ENCODE measurements at regions not wholly inside any gene's neighbourhood (a gene's known extent, or its start where the extent isn't known, plus 50 kb on each side); places are given as distances from the start of the nearest gene placed in this dataset.

DNA sequence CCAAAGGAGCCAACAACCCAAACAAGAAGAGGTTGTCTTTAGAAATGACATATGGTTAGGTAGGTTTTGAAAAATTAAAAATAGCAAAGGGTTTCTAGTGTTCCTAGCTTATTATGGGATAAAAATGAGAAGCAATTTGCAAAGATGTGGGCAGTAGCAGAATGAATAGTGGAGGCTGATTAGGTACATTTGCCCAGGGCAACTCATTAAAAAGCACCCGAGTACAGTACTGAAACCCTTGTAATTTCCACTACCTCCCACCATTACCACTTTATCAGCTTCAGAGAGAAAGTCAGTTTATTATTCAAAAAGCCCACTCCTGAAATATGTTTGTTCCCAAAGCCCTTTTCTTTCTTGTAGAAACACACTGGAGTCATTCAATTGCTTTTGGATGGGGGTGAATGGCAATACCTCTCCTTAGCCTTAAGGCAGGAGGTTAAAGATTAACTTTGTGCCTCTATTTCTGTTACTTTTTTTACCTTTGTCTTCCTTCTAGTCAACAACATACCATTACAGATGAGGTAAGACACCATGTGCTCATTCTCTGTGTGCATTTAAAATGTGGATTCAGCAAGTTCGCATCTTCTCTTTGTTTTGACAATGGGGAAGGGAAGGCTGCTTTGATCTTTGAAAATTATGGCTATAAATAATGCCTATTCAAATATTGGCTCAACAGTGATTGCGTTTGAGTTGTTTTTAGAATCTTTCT is 353.8 kb upstream of the CASK start:
- Mint-ChIP-seq H3K27me3 (ENCODE audit: low read depth, unreplicated experiment) (no peaks in the 10 kb centered on the region), H3K36me3 (ENCODE audit: low read depth, unreplicated experiment) (no peaks in the 10 kb centered on the region), H3K9me3 (ENCODE audit: unreplicated experiment) (no peaks in the 10 kb centered on the region), H3K4me3 (ENCODE audit: unreplicated experiment) (no peak overlapping the region), H3K27ac (ENCODE audit: unreplicated experiment) (no peak overlapping the region), H3K4me1 (ENCODE audit: low read depth, unreplicated experiment) (no peaks in the 10 kb centered on the region)
- Histone ChIP-seq H3K27ac (ENCODE audit: low read depth, low read length) (no peak overlapping the region), H3K79me2 (ENCODE audit: insufficient read depth, low read length) (no peaks in the 10 kb centered on the region), H3K9ac (ENCODE audit: low read length) (no peak overlapping the region), H3K4me2 (ENCODE audit: low read length) (no peak overlapping the region), H3K4me1 (ENCODE audit: insufficient read depth, low read length) (no peaks in the 10 kb centered on the region), H4K20me1 (ENCODE audit: insufficient read depth, low read length) (no peaks in the 10 kb centered on the region), H2AFZ (ENCODE audit: low read depth, low read length) (no peak overlapping the region), H3K27me3 (ENCODE audit: insufficient read depth, low read length) (no peaks in the 10 kb centered on the region), H3K4me3 (ENCODE audit: insufficient read depth, low read depth, low read length) (no peak overlapping the region), H3K36me3 (ENCODE audit: insufficient read depth, low read length) (no peaks in the 10 kb centered on the region), H3K9me3 (ENCODE audit: insufficient read depth, low read depth, low read length) (no peaks in the 10 kb centered on the region)
- FAIRE-seq (no peak), DNase-seq (ENCODE audit: low read depth) (no peak)
- TF ChIP-seq CTCF (IDR thresholded peaks at IDR 0.05; ENCODE audit: insufficient read depth, low read depth, low read length) (no peak), EZH2 (IDR thresholded peaks at IDR 0.05; ENCODE audit: insufficient read depth, low read length) (no peak)

DNA sequence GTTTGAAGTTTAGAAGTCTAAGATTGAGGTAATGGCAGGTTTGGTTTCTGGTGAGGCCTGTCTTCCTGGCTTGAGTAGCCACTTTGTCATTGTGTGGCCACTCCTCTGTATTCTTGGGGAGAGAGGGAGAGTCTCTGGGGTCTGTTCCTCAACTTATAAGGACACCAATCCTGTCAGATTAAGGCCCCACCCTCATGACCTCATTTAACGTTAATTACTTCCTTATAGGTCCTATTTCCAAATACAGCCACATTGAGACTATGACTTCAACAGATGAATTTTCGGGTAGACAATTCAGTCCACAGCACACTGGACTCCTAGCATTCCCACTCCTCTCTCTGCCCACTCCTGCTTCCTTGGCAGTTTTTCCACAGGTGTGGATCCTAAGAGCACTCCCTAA is 350.8 kb upstream of the CASK start:
- no peak overlapping the region for H3K9ac ChIP-seq (ENCODE audit: low read length)
- H3K9me3 Mint-ChIP-seq (ENCODE audit: unreplicated experiment), result no peaks in the 10 kb centered on the region
- H3K4me3 Mint-ChIP-seq (ENCODE audit: unreplicated experiment), result no peak overlapping the region
- no peaks in the 10 kb centered on the region for H3K36me3 Mint-ChIP-seq (ENCODE audit: low read depth, unreplicated experiment)
- no peak overlapping the region for H3K27ac ChIP-seq (ENCODE audit: low read depth, low read length)
- no peaks in the 10 kb centered on the region for H3K27me3 ChIP-seq (ENCODE audit: insufficient read depth, low read length)
- no peak overlapping the region for H2AFZ ChIP-seq (ENCODE audit: low read depth, low read length)
- H3K4me2 ChIP-seq (ENCODE audit: low read length), result no peak overlapping the region
- H3K4me3 ChIP-seq (ENCODE audit: insufficient read depth, low read depth, low read length), result no peak overlapping the region
- no peak overlapping the region for H3K27ac Mint-ChIP-seq (ENCODE audit: unreplicated experiment)
- no peaks in the 10 kb centered on the region for H3K4me1 ChIP-seq (ENCODE audit: insufficient read depth, low read length)
- no peaks in the 10 kb centered on the region for H3K36me3 ChIP-seq (ENCODE audit: insufficient read depth, low read length)
- TF ChIP-seq EZH2 (IDR thresholded peaks at IDR 0.05; ENCODE audit: insufficient read depth, low read length), result no peak
- no peaks in the 10 kb centered on the region for H3K79me2 ChIP-seq (ENCODE audit: insufficient read depth, low read length)
- no peaks in the 10 kb centered on the region for H3K27me3 Mint-ChIP-seq (ENCODE audit: low read depth, unreplicated experiment)
- DNase-seq (ENCODE audit: low read depth) (no peak), FAIRE-seq (no peak)
- H3K4me1 Mint-ChIP-seq (ENCODE audit: low read depth, unreplicated experiment), result no peaks in the 10 kb centered on the region
- H4K20me1 ChIP-seq (ENCODE audit: insufficient read depth, low read length), result no peaks in the 10 kb centered on the region
- no peaks in the 10 kb centered on the region for H3K9me3 ChIP-seq (ENCODE audit: insufficient read depth, low read depth, low read length)

DNA sequence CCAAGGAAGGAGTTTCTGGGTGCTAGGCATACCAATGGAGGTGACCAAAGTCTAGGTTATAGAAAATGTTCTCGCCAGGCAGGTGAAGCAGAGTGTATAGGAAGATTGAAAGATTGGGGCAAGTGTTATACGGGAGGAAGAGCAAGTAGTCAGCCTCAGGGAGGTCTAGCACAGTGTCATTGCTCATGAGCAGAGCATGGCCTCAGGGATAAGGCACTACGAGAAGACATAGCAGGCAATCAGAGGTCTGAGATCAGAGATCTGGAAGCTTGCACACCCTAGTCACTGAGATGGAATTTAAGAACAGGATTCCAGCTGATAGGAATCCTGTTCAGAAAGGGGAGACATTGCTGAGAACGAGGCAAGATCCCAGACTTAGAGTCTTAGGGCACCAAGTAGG is 350.0 kb upstream of the CASK start:
- Histone ChIP-seq H2AFZ (ENCODE audit: low read depth, low read length) (no peak overlapping the region), H4K20me1 (ENCODE audit: insufficient read depth, low read length) (no peaks in the 10 kb centered on the region), H3K27ac (ENCODE audit: low read depth, low read length) (no peak overlapping the region), H3K27me3 (ENCODE audit: insufficient read depth, low read length) (no peaks in the 10 kb centered on the region), H3K36me3 (ENCODE audit: insufficient read depth, low read length) (no peaks in the 10 kb centered on the region), H3K4me3 (ENCODE audit: insufficient read depth, low read depth, low read length) (no peak overlapping the region), H3K9ac (ENCODE audit: low read length) (no peak overlapping the region), H3K79me2 (ENCODE audit: insufficient read depth, low read length) (no peaks in the 10 kb centered on the region), H3K4me2 (ENCODE audit: low read length) (no peak overlapping the region), H3K9me3 (ENCODE audit: insufficient read depth, low read depth, low read length) (no peaks in the 10 kb centered on the region), H3K4me1 (ENCODE audit: insufficient read depth, low read length) (no peaks in the 10 kb centered on the region)
- Mint-ChIP-seq H3K27ac (ENCODE audit: unreplicated experiment) (no peak overlapping the region), H3K36me3 (ENCODE audit: low read depth, unreplicated experiment) (no peaks in the 10 kb centered on the region), H3K9me3 (ENCODE audit: unreplicated experiment) (no peaks in the 10 kb centered on the region), H3K27me3 (ENCODE audit: low read depth, unreplicated experiment) (no peaks in the 10 kb centered on the region), H3K4me3 (ENCODE audit: unreplicated experiment) (no peak overlapping the region), H3K4me1 (ENCODE audit: low read depth, unreplicated experiment) (no peaks in the 10 kb centered on the region)
- peak; percentile 9 for FAIRE-seq
- no peak for DNase-seq (ENCODE audit: low read depth)
- TF ChIP-seq CTCF (IDR thresholded peaks at IDR 0.05; ENCODE audit: insufficient read depth, low read depth, low read length), result no peak
- TF ChIP-seq EZH2 (IDR thresholded peaks at IDR 0.05; ENCODE audit: insufficient read depth, low read length), result no peak
